ENCODE measurements at regions not wholly inside any gene's neighbourhood (a gene's known extent, or its start where the extent isn't known, plus 50 kb on each side); places are given as distances from the start of the nearest gene placed in this dataset.
"Not testable (repeated sequence)": the region's sequence is repeated elsewhere in the genome, so short reads cannot be mapped to it uniquely, and the experiment has no call there.

- TF ChIP-seq SUZ12 (IDR thresholded peaks at IDR 0.05; ENCODE audit: extremely low read depth, insufficient read depth, insufficient read length); YY1 (IDR thresholded peaks at IDR 0.05; ENCODE audit: insufficient read depth, insufficient read length): not testable (repeated sequence)
These were observed 93.7 kb upstream of the ATF7IP2 start for GRCh38 chr16:10292197-10292596.

All from NT2/D1 (cell line).